GM23338 (cell line): ENCODE measurements at regions not wholly inside any gene's neighbourhood (a gene's known extent, or its start where the extent isn't known, plus 50 kb on each side); places are given as distances from the start of the nearest gene placed in this dataset.

Experiments
- CREB1 ChIP-seq: fragments of 250-450 bp; sonication (Bioruptor Pico); IDR thresholded peaks from 2 replicates; pipeline ENCODE4 v1.5.0; 2020; ENCODE audit warnings: low read depth, mild to moderate bottlenecking, moderate library complexity
- EZH2 ChIP-seq: fragments of 200-600 bp; sonication (generic); IDR thresholded peaks from one replicate; pipeline ENCODE4 v1.8.0; 2017; ENCODE audit warnings: antibody characterized with exemption, mild to moderate bottlenecking, low read depth; ENCODE audit not compliant: unreplicated experiment
- EZH2phosphoT487 ChIP-seq: fragments of 200-600 bp; sonication (generic); IDR thresholded peaks from one replicate; pipeline ENCODE4 v1.8.1; 2018; ENCODE audit warnings: antibody characterized with exemption; ENCODE audit not compliant: unreplicated experiment
- JUNB ChIP-seq: IDR thresholded peaks from one replicate; pipeline ENCODE4 v1.6.1; 2016; ENCODE audit warnings: antibody characterized with exemption; ENCODE audit not compliant: unreplicated experiment
- POLR2AphosphoS5 ChIP-seq: IDR thresholded peaks from 2 replicates; pipeline ENCODE4 v1.6.1; 2016; ENCODE audit warnings: antibody characterized with exemption, low read depth
- STAT1 ChIP-seq: IDR thresholded peaks from one replicate; pipeline ENCODE4 v1.6.1; 2016; ENCODE audit warnings: antibody characterized with exemption; ENCODE audit not compliant: unreplicated experiment
- ZNF331 ChIP-seq: fragments of 250-450 bp; sonication (Bioruptor Pico); IDR thresholded peaks from 2 replicates; pipeline ENCODE4 v1.5.0; 2020; ENCODE audit warnings: low read depth, mild to moderate bottlenecking, moderate library complexity
- TF ChIP-seq, protein P1 (sequence below), 2 experiments: fragments of 200-600 bp in 1 of 2; sonication (generic) in 1 of 2; conservative IDR thresholded peaks; 2 replicates each; pipeline versions ENCODE4 v1.5.1 to v1.6.1; 2016 to 2017; ENCODE audit warnings: antibody characterized with exemption in 2 of 2, low read depth in 2 of 2, mild to moderate bottlenecking in 2 of 2, moderate library complexity in 1 of 2
- TF ChIP-seq, protein P2 (sequence below): IDR thresholded peaks from one replicate; pipeline ENCODE4 v1.6.1; 2018; ENCODE audit warnings: antibody characterized with exemption; ENCODE audit not compliant: unreplicated experiment
- TF ChIP-seq, protein P3 (sequence below): fragments of 250-450 bp; sonication (Bioruptor Pico); IDR thresholded peaks from 2 replicates; pipeline ENCODE4 v1.5.0; 2020; ENCODE audit warnings: mild to moderate bottlenecking, moderate library complexity
- TF ChIP-seq, protein P4 (sequence below): IDR thresholded peaks from 2 replicates; pipeline ENCODE4 v1.6.1; 2016; ENCODE audit warnings: antibody characterized with exemption

DNA sequence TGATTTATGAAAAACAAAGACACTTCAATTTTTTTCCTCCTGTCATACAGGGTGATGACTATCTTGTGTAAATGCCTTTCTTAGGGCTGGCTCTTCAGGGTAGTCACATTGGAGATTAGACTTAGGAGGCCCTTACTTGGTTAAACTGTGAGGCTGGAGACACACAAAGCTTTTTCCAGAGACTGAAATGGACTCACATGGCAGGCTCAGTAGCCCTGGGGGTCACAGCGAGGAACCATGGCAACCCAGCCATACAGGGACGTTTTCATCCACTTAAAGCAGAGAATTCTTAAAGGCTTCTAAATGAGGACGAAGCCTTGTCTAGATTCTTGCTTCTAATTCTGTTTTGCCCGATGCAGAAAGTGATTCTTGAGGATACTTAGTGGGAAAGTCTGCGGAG, 57.3 kb upstream of the ZDBF2 start:
- TF ChIP-seq, protein P1, sequence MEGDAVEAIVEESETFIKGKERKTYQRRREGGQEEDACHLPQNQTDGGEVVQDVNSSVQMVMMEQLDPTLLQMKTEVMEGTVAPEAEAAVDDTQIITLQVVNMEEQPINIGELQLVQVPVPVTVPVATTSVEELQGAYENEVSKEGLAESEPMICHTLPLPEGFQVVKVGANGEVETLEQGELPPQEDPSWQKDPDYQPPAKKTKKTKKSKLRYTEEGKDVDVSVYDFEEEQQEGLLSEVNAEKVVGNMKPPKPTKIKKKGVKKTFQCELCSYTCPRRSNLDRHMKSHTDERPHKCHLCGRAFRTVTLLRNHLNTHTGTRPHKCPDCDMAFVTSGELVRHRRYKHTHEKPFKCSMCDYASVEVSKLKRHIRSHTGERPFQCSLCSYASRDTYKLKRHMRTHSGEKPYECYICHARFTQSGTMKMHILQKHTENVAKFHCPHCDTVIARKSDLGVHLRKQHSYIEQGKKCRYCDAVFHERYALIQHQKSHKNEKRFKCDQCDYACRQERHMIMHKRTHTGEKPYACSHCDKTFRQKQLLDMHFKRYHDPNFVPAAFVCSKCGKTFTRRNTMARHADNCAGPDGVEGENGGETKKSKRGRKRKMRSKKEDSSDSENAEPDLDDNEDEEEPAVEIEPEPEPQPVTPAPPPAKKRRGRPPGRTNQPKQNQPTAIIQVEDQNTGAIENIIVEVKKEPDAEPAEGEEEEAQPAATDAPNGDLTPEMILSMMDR (conservative IDR thresholded peaks at IDR 0.05; ENCODE audit: low read depth in 2 of 2), result no peak
- TF ChIP-seq STAT1, result no peak
- TF ChIP-seq, protein P2, sequence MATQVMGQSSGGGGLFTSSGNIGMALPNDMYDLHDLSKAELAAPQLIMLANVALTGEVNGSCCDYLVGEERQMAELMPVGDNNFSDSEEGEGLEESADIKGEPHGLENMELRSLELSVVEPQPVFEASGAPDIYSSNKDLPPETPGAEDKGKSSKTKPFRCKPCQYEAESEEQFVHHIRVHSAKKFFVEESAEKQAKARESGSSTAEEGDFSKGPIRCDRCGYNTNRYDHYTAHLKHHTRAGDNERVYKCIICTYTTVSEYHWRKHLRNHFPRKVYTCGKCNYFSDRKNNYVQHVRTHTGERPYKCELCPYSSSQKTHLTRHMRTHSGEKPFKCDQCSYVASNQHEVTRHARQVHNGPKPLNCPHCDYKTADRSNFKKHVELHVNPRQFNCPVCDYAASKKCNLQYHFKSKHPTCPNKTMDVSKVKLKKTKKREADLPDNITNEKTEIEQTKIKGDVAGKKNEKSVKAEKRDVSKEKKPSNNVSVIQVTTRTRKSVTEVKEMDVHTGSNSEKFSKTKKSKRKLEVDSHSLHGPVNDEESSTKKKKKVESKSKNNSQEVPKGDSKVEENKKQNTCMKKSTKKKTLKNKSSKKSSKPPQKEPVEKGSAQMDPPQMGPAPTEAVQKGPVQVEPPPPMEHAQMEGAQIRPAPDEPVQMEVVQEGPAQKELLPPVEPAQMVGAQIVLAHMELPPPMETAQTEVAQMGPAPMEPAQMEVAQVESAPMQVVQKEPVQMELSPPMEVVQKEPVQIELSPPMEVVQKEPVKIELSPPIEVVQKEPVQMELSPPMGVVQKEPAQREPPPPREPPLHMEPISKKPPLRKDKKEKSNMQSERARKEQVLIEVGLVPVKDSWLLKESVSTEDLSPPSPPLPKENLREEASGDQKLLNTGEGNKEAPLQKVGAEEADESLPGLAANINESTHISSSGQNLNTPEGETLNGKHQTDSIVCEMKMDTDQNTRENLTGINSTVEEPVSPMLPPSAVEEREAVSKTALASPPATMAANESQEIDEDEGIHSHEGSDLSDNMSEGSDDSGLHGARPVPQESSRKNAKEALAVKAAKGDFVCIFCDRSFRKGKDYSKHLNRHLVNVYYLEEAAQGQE, result no peak
- TF ChIP-seq EZH2, result no peak
- no peak for TF ChIP-seq CREB1 (CRISPR knock-in tag)
- TF ChIP-seq ZNF331 (CRISPR knock-in tag), result no peak
- no peak for TF ChIP-seq POLR2AphosphoS5
- TF ChIP-seq, protein P3, sequence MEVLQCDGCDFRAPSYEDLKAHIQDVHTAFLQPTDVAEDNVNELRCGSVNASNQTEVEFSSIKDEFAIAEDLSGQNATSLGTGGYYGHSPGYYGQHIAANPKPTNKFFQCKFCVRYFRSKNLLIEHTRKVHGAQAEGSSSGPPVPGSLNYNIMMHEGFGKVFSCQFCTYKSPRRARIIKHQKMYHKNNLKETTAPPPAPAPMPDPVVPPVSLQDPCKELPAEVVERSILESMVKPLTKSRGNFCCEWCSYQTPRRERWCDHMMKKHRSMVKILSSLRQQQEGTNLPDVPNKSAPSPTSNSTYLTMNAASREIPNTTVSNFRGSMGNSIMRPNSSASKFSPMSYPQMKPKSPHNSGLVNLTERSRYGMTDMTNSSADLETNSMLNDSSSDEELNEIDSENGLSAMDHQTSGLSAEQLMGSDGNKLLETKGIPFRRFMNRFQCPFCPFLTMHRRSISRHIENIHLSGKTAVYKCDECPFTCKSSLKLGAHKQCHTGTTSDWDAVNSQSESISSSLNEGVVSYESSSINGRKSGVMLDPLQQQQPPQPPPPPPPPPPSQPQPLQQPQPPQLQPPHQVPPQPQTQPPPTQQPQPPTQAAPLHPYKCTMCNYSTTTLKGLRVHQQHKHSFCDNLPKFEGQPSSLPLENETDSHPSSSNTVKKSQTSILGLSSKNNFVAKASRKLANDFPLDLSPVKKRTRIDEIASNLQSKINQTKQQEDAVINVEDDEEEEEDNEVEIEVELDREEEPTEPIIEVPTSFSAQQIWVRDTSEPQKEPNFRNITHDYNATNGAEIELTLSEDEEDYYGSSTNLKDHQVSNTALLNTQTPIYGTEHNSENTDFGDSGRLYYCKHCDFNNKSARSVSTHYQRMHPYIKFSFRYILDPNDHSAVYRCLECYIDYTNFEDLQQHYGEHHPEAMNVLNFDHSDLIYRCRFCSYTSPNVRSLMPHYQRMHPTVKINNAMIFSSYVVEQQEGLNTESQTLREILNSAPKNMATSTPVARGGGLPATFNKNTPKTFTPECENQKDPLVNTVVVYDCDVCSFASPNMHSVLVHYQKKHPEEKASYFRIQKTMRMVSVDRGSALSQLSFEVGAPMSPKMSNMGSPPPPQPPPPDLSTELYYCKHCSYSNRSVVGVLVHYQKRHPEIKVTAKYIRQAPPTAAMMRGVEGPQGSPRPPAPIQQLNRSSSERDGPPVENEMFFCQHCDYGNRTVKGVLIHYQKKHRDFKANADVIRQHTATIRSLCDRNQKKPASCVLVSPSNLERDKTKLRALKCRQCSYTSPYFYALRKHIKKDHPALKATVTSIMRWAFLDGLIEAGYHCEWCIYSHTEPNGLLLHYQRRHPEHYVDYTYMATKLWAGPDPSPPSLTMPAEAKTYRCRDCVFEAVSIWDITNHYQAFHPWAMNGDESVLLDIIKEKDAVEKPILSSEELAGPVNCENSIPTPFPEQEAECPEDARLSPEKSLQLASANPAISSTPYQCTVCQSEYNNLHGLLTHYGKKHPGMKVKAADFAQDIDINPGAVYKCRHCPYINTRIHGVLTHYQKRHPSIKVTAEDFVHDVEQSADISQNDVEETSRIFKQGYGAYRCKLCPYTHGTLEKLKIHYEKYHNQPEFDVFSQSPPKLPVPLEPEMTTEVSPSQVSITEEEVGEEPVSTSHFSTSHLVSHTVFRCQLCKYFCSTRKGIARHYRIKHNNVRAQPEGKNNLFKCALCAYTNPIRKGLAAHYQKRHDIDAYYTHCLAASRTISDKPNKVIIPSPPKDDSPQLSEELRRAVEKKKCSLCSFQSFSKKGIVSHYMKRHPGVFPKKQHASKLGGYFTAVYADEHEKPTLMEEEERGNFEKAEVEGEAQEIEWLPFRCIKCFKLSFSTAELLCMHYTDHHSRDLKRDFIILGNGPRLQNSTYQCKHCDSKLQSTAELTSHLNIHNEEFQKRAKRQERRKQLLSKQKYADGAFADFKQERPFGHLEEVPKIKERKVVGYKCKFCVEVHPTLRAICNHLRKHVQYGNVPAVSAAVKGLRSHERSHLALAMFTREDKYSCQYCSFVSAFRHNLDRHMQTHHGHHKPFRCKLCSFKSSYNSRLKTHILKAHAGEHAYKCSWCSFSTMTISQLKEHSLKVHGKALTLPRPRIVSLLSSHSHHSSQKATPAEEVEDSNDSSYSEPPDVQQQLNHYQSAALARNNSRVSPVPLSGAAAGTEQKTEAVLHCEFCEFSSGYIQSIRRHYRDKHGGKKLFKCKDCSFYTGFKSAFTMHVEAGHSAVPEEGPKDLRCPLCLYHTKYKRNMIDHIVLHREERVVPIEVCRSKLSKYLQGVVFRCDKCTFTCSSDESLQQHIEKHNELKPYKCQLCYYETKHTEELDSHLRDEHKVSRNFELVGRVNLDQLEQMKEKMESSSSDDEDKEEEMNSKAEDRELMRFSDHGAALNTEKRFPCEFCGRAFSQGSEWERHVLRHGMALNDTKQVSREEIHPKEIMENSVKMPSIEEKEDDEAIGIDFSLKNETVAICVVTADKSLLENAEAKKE (CRISPR knock-in tag), result no peak
- no peak for TF ChIP-seq EZH2phosphoT487
- TF ChIP-seq, protein P4, sequence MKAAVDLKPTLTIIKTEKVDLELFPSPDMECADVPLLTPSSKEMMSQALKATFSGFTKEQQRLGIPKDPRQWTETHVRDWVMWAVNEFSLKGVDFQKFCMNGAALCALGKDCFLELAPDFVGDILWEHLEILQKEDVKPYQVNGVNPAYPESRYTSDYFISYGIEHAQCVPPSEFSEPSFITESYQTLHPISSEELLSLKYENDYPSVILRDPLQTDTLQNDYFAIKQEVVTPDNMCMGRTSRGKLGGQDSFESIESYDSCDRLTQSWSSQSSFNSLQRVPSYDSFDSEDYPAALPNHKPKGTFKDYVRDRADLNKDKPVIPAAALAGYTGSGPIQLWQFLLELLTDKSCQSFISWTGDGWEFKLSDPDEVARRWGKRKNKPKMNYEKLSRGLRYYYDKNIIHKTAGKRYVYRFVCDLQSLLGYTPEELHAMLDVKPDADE, result no peak
- no peak for TF ChIP-seq JUNB
